Gastrocnemius medialis (tissue), 4 donors: ENCODE measurements at regions not wholly inside any gene's neighbourhood (a gene's known extent, or its start where the extent isn't known, plus 50 kb on each side); places are given as distances from the start of the nearest gene placed in this dataset.

ENCODE experiments used
- CTCF ChIP-seq, 5 experiments: fragments of 450-650 bp in 3 of 5; fragments of 200-600 bp in 2 of 5; sonication (generic) in 2 of 5; IDR thresholded peaks in 4 of 5; conservative IDR thresholded peaks in 1 of 5; 1 replicate in 4 of 5; 2 replicates in 1 of 5; pipeline ENCODE4 v1.5.1; 2016 to 2019; ENCODE audit warnings: antibody characterized with exemption in 5 of 5, mild to moderate bottlenecking in 3 of 5, moderate library complexity in 3 of 5
- POLR2A ChIP-seq, 2 donors: fragments of 450-650 bp; IDR thresholded peaks; one replicate each; pipeline ENCODE4 v1.6.1; 2017; ENCODE audit warnings: antibody characterized with exemption in 2 of 2, mild to moderate bottlenecking in 2 of 2, moderate library complexity in 2 of 2

GRCh38 chr19:30857966-30858490 lies 485.8 kb downstream of the ZNF536 start:
- TF ChIP-seq POLR2A (IDR thresholded peaks at IDR 0.05) (no peak), CTCF (IDR thresholded peaks at IDR 0.05 in 4 of 5, conservative IDR thresholded peaks at IDR 0.05 in 1 of 5) (no peak)
